ENCODE measurements at regions not wholly inside any gene's neighbourhood (a gene's known extent, or its start where the extent isn't known, plus 50 kb on each side); places are given as distances from the start of the nearest gene placed in this dataset.

GRCh38 chr22:22375576-22376351, 131.2 kb downstream of the VPREB1 start:
- TF ChIP-seq CTCF (CRISPR knock-in tag; IDR thresholded peaks at IDR 0.05) (no peak), SRSF4 (IDR thresholded peaks at IDR 0.05; ENCODE audit: low read depth, low read length, poor library complexity, severe bottlenecking) (no peak), TBP (CRISPR knock-in tag; IDR thresholded peaks at IDR 0.05) (no peak), ATAD3A (CRISPR knock-in tag; IDR thresholded peaks at IDR 0.05) (no peak), KAT2B (IDR thresholded peaks at IDR 0.05; ENCODE audit: borderline replicate concordance, low read depth, low read length) (no peak)
- TF ChIP-seq, protein P1, sequence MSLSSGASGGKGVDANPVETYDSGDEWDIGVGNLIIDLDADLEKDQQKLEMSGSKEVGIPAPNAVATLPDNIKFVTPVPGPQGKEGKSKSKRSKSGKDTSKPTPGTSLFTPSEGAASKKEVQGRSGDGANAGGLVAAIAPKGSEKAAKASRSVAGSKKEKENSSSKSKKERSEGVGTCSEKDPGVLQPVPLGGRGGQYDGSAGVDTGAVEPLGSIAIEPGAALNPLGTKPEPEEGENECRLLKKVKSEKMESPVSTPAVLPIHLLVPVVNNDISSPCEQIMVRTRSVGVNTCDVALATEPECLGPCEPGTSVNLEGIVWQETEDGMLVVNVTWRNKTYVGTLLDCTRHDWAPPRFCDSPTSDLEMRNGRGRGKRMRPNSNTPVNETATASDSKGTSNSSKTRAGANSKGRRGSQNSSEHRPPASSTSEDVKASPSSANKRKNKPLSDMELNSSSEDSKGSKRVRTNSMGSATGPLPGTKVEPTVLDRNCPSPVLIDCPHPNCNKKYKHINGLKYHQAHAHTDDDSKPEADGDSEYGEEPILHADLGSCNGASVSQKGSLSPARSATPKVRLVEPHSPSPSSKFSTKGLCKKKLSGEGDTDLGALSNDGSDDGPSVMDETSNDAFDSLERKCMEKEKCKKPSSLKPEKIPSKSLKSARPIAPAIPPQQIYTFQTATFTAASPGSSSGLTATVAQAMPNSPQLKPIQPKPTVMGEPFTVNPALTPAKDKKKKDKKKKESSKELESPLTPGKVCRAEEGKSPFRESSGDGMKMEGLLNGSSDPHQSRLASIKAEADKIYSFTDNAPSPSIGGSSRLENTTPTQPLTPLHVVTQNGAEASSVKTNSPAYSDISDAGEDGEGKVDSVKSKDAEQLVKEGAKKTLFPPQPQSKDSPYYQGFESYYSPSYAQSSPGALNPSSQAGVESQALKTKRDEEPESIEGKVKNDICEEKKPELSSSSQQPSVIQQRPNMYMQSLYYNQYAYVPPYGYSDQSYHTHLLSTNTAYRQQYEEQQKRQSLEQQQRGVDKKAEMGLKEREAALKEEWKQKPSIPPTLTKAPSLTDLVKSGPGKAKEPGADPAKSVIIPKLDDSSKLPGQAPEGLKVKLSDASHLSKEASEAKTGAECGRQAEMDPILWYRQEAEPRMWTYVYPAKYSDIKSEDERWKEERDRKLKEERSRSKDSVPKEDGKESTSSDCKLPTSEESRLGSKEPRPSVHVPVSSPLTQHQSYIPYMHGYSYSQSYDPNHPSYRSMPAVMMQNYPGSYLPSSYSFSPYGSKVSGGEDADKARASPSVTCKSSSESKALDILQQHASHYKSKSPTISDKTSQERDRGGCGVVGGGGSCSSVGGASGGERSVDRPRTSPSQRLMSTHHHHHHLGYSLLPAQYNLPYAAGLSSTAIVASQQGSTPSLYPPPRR (CRISPR knock-in tag; IDR thresholded peaks at IDR 0.05; ENCODE audit: borderline replicate concordance): no peak

All from HepG2 (cell line).